ENCODE measurements at regions not wholly inside any gene's neighbourhood (a gene's known extent, or its start where the extent isn't known, plus 50 kb on each side); places are given as distances from the start of the nearest gene placed in this dataset.

DNA sequence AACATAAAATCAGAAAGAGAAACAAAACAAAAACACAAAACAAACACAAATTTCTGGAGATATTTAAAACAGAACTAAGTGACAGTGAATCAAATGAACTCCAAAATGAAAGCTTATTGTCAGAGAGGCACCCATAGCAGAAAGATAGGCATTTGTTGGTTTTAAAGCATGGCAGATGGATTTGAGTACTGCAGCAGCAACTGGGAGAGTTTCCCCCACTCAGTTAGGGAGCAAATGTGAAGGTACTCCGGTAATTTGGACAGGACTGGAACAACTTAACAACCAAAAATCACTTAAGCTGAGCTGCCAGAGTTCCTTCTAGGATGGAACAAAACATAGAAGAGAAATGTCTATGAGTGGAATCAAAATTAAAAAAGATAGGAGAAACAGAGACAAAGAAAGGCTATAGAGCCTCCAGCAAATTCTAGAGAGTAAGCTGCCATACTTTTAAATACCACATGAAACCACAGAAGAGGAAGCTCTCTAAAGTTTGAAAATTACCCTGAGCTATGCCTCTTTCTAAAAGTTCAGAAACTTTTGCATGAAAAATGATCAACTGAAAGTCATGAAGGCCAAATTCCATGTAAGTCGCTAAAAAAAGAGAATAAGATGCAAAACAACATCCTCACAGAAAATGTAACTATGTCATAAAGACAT, 1248.3 kb upstream of the USP15 start:
- TF ChIP-seq POLR2A (IDR thresholded peaks at IDR 0.05) (no peak), POLR2AphosphoS5 (IDR thresholded peaks at IDR 0.05) (no peak)
- TF ChIP-seq, protein P1, sequence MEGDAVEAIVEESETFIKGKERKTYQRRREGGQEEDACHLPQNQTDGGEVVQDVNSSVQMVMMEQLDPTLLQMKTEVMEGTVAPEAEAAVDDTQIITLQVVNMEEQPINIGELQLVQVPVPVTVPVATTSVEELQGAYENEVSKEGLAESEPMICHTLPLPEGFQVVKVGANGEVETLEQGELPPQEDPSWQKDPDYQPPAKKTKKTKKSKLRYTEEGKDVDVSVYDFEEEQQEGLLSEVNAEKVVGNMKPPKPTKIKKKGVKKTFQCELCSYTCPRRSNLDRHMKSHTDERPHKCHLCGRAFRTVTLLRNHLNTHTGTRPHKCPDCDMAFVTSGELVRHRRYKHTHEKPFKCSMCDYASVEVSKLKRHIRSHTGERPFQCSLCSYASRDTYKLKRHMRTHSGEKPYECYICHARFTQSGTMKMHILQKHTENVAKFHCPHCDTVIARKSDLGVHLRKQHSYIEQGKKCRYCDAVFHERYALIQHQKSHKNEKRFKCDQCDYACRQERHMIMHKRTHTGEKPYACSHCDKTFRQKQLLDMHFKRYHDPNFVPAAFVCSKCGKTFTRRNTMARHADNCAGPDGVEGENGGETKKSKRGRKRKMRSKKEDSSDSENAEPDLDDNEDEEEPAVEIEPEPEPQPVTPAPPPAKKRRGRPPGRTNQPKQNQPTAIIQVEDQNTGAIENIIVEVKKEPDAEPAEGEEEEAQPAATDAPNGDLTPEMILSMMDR (IDR thresholded peaks at IDR 0.05) = no peak
- intact Hi-C loops (cut with DNase I; ENCODE audit: low total_unique reads) = no loop called here
- no peak overlapping the region for H3K4me3 ChIP-seq

GRCh38 chr12:61018571-61018970, 1241.6 kb upstream of the USP15 start:
- TF ChIP-seq, protein P1 (IDR thresholded peaks at IDR 0.05) = no peak
- TF ChIP-seq POLR2AphosphoS5 (IDR thresholded peaks at IDR 0.05) (no peak), POLR2A (IDR thresholded peaks at IDR 0.05) (no peak)
- H3K27me3 ChIP-seq = no peaks in the 10 kb centered on the region
- H3K4me1 ChIP-seq = no peaks in the 10 kb centered on the region
- H3K27ac ChIP-seq = no peak overlapping the region
- no peak overlapping the region for H3K4me3 ChIP-seq
- H3K36me3 ChIP-seq = no peaks in the 10 kb centered on the region
- H3K9me3 ChIP-seq = no peaks in the 10 kb centered on the region
- intact Hi-C loops (cut with DNase I; ENCODE audit: low total_unique reads) = no loop called here
- no peak for DNase-seq (ENCODE audit: low spot score in 2 of 2)

More for the DNA sequence above, 1248.3 kb upstream of the USP15 start:
- no peaks in the 10 kb centered on the region for H3K9me3 ChIP-seq
- DNase-seq (ENCODE audit: low spot score in 2 of 2) = no peak
- H3K27ac ChIP-seq = no peak overlapping the region
- no peaks in the 10 kb centered on the region for H3K4me1 ChIP-seq
- no peaks in the 10 kb centered on the region for H3K36me3 ChIP-seq
- no peaks in the 10 kb centered on the region for H3K27me3 ChIP-seq

DNA sequence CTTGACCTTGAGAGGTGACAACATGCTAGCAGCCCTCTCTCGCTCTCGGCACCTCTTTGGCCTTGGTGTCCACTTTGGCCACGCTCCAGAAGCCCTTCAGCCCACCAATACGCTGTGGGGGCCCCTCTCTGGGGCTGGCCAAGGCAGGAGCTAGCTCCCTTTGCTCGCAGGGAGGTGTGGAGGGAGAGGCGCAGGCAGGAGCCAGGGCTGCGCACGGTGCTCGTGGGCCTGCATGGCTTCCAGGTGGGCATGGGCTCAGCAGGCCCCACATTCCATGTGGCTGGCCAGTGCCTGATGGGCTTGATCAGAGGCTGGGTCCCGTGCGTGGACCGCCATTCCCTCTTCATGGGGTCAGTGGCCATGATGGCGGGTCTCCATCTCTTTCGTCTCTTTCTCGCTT, 1237.0 kb upstream of the USP15 start:
- no peaks in the 10 kb centered on the region for H3K4me1 ChIP-seq
- TF ChIP-seq POLR2A (IDR thresholded peaks at IDR 0.05) = no peak
- TF ChIP-seq, protein P1 (IDR thresholded peaks at IDR 0.05) = no peak
- no peak for TF ChIP-seq POLR2AphosphoS5 (IDR thresholded peaks at IDR 0.05)
- no peaks in the 10 kb centered on the region for H3K27me3 ChIP-seq
- no peak for DNase-seq (ENCODE audit: low spot score in 2 of 2)
- peaks cover 0 to 18% of the 10 kb centered on the region in 2 donors for H3K9me3 ChIP-seq
- H3K36me3 ChIP-seq = no peaks in the 10 kb centered on the region
- intact Hi-C loops (cut with DNase I; ENCODE audit: low total_unique reads) = no loop called here
- no peak overlapping the region for H3K27ac ChIP-seq
- no peak overlapping the region for H3K4me3 ChIP-seq

DNA sequence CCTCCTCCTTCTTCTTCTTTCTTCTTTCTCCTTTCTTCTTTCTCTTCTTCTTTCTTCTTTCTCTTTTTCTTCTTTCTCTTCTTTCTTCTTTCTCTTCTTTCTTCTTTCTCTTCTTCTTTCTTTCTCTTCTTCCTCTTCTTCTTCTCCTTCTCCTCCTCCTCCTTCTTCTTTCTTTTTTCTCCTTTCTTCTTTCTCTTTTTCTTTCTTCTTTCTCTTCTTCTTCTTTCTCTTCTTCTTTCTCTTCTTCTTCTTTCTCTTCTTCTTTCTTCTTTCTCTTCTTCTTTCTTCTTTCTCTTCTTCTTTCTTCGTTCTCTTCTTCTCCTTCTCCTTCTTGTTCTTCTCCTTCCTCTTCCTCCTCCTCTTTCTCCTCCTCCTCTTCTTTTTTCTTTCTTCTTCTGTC, 1230.7 kb upstream of the USP15 start:
- no peaks in the 10 kb centered on the region for H3K27me3 ChIP-seq
- H3K4me3 ChIP-seq = no peak overlapping the region
- H3K4me1 ChIP-seq = no peaks in the 10 kb centered on the region
- no peaks in the 10 kb centered on the region for H3K36me3 ChIP-seq
- H3K9me3 ChIP-seq = peaks cover 0 to 18% of the 10 kb centered on the region in 2 donors
- DNase-seq (ENCODE audit: low spot score in 2 of 2) = no peak
- intact Hi-C loops (cut with DNase I; ENCODE audit: low total_unique reads) = no loop called here
- H3K27ac ChIP-seq = no peak overlapping the region
- no peak for TF ChIP-seq POLR2A (IDR thresholded peaks at IDR 0.05)
- TF ChIP-seq POLR2AphosphoS5 (IDR thresholded peaks at IDR 0.05) = no peak
- TF ChIP-seq, protein P1 (IDR thresholded peaks at IDR 0.05) = no peak

- no peak for TF ChIP-seq POLR2AphosphoS5 (IDR thresholded peaks at IDR 0.05)
- no peak for TF ChIP-seq POLR2A (IDR thresholded peaks at IDR 0.05)
- TF ChIP-seq, protein P1 (IDR thresholded peaks at IDR 0.05) = no peak
- intact Hi-C loops (cut with DNase I; ENCODE audit: low total_unique reads) = no loop called here
- H3K36me3 ChIP-seq = no peaks in the 10 kb centered on the region
These were observed 1222.4 kb upstream of the USP15 start for GRCh38 chr12:61037792-61038191.

More at GRCh38 chr12:61037792-61038191, 1222.4 kb upstream of the USP15 start:
- Histone ChIP-seq H3K4me3 (no peak overlapping the region), H3K27me3 (no peaks in the 10 kb centered on the region), H3K27ac (no peak overlapping the region), H3K9me3 (no peaks in the 10 kb centered on the region), H3K4me1 (no peaks in the 10 kb centered on the region)
- no peak for DNase-seq (ENCODE audit: low spot score in 2 of 2)

Data from breast epithelium (tissue), 4 donors.